GM21367 (cell line): ENCODE measurements at regions not wholly inside any gene's neighbourhood (a gene's known extent, or its start where the extent isn't known, plus 50 kb on each side); places are given as distances from the start of the nearest gene placed in this dataset.
"Not testable (repeated sequence)": the region's sequence is repeated elsewhere in the genome, so short reads cannot be mapped to it uniquely, and the experiment has no call there.

Experiments used
- ATAC-seq: cut with Tn5 transposase; IDR thresholded peaks from one replicate; pipeline ENCODE4 v1.9.1; 2021; ENCODE audit not compliant: unreplicated experiment

DNA sequence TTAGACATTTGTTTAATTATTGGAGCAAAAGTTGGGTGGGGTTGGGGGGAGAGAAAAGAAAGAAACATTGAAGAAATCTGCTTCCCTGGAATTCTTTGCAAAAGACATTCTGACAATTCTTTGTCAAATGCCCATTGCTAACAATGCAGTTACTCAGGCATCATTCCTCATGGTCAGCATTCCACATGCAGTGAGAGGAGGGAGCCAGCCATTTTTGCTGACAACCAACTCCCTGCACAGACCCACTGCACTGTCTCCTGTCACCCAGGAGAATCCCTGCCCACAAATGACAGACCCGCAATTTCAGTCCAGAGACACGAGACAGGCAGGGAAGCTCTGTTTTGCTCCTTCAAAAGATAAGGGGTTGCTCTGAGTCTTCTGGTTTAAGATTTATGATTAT lies 985.1 kb upstream of the SLIT2 start:
- ATAC-seq, result no peak

DNA sequence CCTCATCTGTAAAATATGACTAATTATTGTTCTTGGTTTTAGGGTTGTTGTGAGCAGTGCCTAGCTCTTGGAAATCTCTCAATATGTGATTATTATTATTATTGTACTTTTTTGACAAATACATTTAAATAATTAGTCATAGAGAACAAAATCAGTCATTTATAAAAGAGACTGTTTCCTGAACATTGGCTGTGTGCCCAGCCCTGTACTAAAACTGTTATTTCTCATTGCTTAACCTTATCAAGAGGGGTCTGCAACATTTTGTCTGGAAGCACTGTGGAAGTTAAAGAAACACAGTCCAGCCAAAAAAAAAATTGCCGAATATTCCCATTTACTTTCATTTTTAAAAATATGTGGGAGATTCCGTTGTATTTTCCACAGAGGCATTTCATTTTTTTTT lies 989.2 kb upstream of the SLIT2 start:
- no peak for ATAC-seq

DNA sequence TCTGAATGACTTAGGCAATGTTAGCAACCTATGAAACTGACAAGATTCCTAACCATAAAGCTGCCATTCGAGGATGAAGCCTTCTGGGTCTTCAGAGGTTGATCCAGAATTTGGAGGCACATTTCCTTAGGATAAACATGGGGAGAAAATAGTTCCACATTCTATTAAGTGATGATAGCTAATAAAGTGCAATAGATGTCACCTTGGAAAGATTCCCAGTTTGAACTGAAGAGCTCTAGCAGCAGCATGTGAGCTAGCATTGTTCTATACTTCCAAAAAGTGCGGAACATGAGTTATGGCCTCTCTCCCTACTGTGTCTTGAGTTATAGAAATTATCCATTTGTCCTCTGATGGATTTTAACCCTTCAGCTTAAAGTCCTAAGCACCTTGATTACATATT lies 991.4 kb upstream of the SLIT2 start:
- no peak for ATAC-seq

DNA sequence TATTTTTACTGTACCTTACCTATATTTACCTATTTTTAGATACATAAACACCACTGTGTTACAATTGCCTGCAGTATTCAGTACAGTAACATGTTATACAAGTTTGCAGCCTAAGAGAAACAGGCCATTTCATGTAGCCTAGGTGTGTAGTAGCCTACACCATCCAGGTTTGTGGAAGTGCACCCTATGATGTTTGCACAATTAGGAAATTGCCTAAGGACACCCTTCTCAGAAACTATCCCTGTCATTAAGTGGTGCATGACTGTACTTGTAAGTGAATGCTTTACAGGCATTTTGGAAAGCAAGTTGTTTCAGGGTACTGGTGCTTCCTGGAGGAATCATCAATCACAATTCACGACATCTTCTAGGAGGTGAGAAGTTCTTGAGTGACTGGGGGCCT lies 991.8 kb upstream of the SLIT2 start:
- no peak for ATAC-seq

DNA sequence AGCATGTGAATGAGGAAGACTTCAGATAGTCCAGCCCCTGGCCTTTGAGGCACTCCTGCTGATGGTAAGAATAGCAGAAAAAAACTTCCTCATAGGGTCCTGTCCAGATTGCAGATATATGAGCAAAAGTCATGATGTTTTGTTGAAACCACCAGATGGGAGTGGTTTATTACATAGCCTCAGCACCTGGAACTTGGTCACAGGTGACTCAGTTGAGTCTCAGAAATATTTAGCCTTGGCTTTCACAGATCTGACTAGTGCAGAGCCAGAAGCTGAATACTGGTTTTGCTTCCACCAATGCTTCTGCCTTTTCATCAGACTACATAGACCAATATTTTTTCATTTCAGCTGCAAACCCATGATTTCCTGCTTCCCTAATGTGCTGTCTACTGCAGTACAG lies 994.9 kb upstream of the SLIT2 start:
- ATAC-seq, result no peak

DNA sequence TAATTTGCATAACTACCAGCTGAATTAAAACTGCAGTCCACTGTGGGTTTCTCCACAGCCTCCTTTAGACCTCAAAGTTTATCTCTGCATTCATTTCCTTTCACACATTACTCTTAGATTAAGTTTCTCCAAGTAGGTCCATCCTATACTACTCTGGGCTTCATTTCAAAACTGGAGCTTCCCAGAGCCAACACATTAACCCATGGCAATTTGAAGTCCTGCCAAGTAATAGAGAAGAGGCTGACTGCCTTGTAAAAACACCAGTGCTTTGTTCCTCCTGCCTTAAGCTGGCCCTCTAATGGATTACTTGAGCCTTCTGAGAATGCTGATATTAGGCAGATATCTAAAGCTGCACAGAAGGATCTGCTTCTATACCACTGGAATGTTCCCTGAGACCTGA lies 997.2 kb upstream of the SLIT2 start:
- no peak for ATAC-seq

DNA sequence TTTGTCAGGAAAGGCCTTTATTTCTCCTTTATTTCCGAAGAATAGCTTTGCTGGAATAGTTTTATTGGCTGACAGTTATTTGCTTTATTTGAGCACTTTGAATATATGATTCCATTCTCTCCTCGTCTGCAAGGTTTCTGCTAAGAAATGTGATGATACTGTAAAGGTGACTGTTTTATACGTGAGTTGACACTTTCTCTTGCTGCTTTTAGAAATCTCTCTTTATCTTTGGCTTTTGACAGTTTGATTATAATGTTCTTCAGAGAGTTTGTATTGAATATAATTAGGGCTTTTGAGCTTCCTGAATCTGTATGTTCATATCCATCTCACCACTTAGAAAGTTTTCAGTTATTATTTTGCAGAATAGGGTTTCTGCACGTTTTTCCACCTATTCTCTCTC lies 1003.7 kb upstream of the SLIT2 start:
- no peak for ATAC-seq

DNA sequence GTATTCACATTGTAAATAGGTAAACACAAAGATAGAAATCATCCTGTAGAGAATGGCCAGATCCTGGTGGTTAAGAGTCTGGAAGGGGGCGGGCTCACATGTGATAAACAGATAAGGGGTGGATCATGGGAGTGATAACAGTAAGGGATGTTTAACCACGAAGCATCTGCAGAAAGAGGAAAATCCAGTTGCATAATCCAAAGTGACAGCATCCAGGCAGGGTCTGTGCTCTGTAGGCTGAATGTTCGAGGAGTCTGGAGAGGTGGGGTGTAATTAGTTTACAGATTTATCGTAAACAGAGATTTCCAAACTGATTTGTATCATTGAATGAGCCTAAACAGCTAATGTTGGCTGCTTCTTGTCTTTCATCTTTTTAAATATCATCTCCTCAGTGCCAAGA lies 1009.8 kb upstream of the SLIT2 start:
- ATAC-seq, result no peak

DNA sequence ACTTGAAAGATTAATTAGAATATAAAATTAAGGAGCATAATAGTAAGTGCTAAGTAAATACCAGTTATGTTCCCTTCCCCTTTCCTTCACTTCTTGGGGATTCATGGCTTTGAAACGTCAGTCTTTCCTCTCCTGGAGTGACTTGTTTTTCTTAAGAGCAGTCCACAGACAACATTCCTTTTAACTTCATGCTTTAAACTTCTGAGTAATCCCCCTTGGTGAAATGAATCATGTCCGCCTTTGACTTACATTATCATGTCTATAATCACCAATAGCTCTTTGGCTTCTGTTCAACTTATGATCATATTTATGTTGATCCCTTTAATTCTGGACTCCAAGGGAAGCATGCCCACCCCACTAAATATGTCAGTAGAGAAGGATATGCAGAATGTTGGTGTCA lies 1012.1 kb upstream of the SLIT2 start:
- ATAC-seq, result no peak

DNA sequence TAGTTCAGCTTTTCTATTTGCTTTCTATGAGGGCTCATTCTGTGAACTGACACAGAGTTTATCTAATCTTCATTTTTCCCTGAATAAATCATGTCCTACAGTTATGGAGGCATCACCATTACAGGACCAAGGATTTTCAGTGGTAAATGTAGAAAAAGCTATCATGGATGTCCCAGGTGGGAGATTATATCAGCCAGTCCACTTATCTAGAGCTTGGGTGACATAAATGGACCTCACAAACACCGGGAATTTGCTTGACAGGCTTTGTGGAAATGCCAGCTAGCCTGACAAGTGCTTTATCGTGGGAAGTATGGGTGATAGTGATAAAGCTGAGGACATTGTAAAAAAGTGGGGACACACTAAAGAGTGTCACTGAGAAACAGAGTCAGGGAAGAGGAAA lies 1015.2 kb upstream of the SLIT2 start:
- ATAC-seq, result no peak

DNA sequence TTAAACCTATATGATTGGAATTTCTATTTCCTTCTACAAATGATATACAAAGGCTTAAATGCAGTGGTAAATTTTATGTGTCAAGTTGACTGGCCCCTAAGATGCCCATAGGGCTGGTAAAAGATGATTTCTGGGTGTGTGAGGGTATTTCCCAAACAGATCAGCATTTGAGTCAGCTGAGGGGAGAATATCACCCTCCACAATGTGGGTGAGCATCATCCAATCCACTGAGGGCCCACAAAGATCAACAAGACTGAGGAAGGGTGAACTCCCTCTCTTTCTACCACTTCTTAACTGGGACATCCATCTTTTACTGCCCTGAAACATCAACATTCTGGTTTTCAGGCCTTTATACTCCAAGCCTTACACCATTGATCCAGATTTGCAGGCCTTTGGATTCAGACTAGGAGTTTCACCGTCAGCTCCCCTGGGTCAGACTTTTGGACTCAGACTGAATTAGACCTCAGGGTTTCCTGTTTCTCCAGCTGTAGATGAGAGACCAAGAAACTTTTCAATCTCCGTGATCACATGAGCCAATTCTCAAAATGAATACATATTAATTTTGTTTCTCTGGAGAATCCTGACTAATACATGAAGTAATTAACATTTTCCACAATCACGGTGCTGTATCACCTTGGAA lies 1020.7 kb upstream of the SLIT2 start:
- ATAC-seq, result no peak

DNA sequence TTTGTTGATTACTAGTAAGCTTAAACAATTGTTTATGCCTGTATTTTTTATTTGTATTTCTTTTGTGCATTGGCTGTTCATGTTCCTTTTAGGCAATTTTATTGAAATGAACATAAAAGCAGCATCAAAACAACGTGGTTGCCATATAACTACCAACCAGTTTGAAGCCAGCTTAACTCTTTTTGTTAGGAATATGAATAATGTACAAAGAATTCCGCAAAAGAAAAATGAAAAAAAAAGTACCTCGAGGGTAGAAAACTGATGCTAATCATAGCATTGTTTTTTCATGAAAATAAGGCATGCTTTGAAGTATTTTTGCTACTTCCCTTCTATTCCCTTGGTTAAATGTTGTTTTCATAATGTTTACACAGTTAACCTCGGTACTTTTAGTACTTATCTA lies 1024.0 kb upstream of the SLIT2 start:
- ATAC-seq, result no peak

DNA sequence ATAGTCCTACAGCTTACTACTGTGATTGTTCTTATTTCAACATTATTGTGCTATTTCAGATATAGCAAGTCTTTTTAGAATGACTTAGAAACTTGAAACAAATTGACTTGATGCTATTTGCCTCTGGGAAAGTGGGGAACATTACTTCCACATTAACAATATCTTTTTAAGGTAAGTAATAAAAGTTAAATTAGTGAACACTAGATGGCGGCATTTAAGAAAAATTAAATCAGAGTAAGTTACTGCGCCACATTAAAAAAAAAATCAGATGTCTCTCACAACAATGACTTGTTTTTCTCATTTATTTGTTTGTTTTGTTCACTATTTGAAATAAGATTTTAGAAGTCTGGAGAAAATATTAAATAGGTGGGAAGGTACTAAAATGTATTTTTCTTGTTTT lies 1026.9 kb upstream of the SLIT2 start:
- ATAC-seq, result no peak

DNA sequence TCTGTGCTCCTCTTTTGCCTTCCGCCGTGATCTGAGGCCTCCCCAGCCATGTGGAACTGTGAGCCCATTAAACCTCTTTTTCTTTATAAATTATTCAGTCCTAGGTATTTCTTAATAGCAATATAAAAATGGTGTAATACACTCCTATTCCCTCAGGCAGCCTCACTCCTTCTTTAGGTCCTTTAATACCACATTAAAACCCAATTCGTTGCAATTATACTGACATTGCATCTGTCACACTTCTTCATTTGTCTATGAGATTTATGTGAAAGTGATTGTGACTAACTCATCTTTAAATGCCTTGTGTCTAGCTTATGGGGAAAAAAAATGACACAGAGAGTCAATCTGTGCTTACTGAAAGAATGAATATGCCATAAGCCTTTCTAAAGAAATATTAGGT lies 1035.2 kb upstream of the SLIT2 start:
- ATAC-seq, result no peak

DNA sequence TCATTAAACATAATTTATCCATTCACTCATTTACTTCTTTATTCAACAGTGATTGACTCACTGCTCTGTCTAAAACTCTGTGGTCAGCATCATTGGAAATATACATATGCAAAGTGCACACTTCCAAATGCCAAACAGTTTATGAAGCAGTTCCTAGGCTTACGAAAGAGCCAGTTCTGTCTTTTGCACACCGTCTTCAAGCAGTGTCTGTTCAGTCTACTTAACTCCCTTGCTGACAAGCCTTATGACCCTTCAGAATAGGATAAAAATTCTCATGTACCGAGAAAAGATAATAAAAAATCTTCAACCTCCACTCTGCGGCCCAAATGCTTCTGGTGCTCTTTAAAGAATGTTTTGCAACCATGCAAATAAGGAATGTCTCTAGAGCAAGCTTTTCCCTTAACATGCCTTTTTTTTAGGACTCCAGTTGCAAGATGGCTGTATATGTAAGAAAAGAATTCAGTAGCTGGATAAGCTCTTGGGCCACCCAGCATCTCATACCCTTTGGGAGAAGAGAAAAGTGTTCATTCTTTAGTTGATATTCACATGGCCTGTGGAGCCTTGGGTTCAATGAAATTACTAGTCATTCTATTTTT lies 1037.0 kb upstream of the SLIT2 start:
- no peak for ATAC-seq

DNA sequence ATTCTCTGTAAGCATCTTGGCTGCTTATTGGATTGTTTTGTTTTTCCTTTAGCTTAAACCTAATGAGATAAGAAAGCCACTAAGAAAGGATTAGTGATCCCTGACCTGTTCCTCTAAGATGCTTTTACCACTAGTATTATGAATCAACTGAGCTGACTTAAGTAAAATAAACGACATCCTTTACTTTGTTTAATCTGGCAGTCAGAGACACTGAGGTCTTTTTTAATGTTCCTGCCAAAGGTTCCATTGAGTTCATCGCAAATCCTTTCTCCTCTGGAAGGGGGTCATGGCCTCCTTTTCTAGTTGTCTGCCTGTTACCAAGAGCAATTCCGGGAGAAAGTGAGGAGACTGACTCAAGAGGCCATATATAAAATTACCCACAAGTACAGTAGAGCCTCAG lies 1038.3 kb upstream of the SLIT2 start:
- ATAC-seq, result no peak

DNA sequence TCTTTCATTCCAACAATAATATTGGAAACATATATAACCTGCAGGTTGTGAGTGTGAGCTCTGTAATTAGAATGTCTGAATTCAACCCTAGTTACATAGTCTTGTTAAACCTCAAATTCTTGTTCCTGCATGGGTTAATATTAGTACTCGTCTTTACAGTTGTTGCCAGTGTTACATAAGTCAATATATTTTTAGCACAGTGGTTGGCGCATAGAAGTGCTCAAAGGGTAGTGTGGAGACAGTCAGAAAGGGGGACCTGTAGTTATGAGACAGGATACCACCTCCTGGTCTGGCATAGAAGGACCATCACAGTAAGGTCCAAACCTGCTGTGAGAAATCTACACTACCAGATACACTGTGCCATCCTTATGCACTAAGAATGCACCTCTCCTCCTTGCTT lies 1045.9 kb upstream of the SLIT2 start:
- ATAC-seq, result no peak

DNA sequence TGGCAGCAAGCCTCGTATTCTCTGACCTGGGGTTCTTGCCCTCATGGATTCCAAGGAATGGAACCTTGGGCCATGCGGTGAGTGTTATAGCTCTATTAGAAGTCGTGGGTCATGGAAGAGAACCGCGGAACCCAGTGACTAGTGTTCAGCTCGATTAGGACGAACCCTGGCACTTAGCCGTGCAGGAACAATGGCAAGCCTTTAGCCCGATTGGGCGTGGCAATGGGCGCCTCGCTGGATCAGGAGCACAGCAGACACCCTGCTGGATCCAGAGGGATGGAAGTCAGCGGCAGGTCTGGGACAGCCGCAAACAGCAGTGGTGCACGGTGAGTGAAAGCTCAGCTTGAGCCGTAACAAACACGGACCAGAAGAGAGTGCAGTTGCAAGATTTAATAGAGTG lies 1053.9 kb upstream of the SLIT2 start:
- not testable (repeated sequence) for ATAC-seq

DNA sequence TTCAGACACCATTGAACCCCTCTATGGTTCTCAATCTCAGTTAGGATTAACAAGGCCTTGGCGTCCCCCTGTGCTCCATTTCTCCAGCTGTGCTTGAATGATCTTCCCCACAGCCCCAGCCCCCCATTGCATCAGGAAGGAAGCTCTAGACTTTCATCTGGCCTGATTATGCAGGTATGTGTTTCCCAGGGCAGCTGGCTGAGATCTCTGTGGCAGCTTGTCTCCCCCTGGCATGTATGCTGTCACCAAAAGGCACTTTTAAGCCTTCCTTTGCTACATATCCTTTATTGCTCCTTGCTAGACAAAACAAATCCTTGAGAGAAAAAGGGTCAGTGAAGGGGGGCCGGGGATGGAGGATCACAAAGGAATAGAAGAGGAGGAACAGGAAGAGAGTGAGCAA lies 1056.0 kb upstream of the SLIT2 start:
- no peak for ATAC-seq

DNA sequence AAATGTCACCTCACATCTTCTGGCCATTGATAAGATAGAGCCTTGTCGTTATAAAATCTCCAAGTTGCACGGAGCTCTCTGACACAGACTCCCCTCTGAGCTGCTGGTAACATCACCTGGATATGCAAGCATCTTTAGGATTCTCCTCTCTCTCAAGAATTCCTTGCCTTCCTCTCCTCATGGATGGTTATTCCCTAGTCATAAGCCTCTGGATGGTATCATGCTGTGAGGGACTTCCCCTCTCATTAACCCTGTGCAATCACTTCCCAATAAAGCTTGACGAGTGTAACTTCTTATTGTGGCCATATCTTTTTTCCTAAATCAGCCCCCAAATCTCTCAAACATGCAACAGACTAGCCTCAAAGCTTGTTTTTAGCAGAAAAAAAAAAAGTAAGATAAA lies 1057.0 kb upstream of the SLIT2 start:
- ATAC-seq, result no peak

DNA sequence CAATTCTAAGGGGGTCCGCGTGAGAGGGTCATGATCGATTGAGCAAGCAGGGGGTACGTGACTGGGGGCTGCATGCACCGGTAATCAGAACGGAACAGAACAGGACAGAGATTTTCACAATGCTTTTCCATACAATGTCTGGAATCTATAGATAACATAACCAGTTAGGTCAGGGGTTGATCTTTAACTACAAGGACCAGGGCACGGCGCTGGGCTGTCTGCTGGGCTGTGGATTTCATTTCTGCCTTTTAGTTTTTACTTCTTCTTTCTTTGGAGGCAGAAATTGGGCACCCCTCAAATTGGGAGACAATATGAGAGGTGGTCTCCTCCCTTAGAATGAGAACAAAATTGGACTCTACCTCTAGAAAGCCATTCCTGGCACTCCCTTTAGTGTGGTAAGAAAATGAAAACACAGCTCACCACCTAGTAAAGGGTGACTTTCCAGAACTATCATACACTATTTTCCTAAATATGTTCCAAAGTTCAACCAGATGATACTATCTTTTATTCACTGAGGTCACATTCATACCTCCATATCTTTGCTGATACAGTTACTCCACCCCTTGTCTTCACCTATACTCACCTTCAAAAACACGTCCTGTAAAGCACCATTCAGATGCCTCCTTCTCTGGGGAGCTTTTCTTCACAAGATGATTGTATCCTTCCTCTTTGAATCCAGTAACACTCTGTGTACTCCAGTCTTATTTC lies 1058.3 kb upstream of the SLIT2 start:
- no peak for ATAC-seq

DNA sequence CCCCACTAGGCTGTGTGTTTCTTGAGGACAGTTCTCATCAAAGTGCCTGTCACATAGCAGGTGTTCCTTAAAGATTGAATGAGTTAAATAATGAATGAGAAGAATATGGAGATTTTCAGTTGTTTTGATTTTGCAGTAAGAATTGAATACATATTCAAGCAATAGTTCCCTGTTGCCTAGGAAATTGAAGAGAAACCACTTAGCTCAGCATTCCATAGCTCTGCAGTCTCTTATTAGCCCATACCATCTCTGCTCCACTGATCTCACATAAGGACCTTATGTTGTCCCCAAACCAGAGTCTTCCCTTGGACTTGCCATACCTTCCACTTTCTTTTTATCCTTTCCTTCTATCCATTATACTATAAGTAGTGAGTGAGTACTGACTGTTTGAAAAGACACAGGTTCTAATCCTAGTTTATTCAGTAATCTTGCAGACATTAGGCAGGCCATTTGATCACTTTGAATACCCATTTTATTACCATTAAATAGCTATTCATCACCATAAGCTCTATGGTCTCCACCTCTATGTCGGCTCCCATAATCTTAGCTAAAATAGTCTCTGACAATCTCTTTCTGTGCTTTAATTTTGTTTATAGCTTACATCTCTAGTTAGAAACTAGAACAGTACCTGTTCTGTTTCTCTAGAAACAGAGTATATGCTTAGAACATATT lies 1059.6 kb upstream of the SLIT2 start:
- ATAC-seq, result no peak
